ENCODE measurements at regions not wholly inside any gene's neighbourhood (a gene's known extent, or its start where the extent isn't known, plus 50 kb on each side); places are given as distances from the start of the nearest gene placed in this dataset.

DNA sequence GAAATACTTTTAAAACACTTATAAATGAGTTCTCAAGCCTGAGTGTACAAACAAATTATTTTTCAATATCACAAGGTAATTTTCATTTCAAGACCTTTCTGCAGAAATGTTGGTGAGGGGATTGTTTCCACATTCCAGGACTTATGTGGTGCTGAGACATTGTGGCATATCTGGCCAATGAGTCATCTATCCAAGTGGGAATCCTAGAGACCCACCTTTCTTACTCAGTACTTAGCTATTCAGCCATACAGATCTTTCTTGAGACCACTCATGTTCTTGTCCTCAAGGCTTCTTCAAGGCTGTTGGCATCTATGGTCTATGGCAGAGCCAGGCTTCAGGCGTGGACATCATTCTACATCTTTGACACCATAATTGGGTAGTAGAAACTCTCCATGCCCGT is 225.4 kb downstream of the DKK1 start:
- no peaks in the 10 kb centered on the region for H3K27me3 ChIP-seq (ENCODE audit: control insufficient read depth, insufficient read depth, low read length)
- H3K27ac ChIP-seq (ENCODE audit: low read length) = no peak overlapping the region
- H3K4me3 ChIP-seq (ENCODE audit: low read length) = no peak overlapping the region
- DNase-seq = no peak
- WGBS (ENCODE audit: insufficient coverage, low lambda C conversion rate) = no CpG with 5 or more reads among the region's 2 CpGs
- no peaks in the 10 kb centered on the region for H3K9me3 ChIP-seq (ENCODE audit: control insufficient read depth, low read depth, low read length)
- H3K36me3 ChIP-seq (ENCODE audit: control insufficient read depth, insufficient read depth, low read length) = no peaks in the 10 kb centered on the region
- H3K4me1 ChIP-seq (ENCODE audit: control insufficient read depth, insufficient read depth, low read length) = no peaks in the 10 kb centered on the region

DNA sequence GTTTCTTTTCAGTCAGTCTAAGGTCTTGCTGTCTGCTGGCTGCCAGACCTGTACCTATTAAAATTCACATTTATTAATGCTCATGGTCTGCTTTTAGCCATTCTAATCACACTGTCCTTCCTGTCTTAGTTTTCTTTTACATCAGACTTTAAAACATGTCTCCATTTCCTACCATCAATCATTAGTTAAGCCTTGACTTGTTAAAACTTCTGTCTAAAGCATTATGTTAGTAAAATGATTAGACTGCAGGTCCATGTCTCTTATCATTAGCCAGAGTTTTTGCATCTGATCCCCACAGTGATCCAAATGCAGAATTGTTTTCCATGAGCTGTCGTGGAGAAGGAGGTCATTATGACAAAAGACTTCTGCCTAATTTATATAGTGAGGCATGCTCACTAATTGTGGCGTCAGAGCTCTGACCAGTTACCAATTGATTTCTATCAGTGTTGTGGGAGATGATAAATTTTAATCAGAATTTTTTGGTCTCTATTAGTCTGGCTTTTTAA is 226.5 kb downstream of the DKK1 start:
- no peak overlapping the region for H3K27ac ChIP-seq (ENCODE audit: low read length)

DNA sequence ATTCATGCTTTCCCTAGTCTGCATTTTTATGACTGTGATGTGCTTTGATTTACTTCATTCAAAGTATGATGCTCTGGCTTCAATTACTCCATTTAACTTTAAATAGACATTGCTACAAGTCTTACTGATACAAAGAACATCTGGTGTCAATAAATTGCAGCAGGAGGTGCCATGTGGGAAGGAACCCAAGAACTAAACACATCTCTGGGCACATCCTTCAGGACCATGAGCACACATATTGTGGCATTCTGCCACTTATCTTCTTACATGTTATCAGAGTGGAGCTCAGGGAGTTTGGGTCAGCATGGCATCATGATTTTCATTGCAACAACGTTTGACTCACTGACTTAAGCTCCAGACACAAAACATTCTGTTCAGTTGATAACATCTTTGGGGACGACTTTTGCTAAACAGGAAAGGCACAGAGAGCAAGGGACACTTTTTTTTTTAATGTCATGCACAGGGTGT is 227.0 kb downstream of the DKK1 start:
- Histone ChIP-seq H3K27me3 (ENCODE audit: control insufficient read depth, insufficient read depth, low read length) (no peaks in the 10 kb centered on the region), H3K4me1 (ENCODE audit: control insufficient read depth, insufficient read depth, low read length) (no peaks in the 10 kb centered on the region), H3K9me3 (ENCODE audit: control insufficient read depth, low read depth, low read length) (no peaks in the 10 kb centered on the region), H3K36me3 (ENCODE audit: control insufficient read depth, insufficient read depth, low read length) (no peaks in the 10 kb centered on the region), H3K27ac (ENCODE audit: low read length) (no peak overlapping the region), H3K4me3 (ENCODE audit: low read length) (no peak overlapping the region)
- no peak for DNase-seq
- WGBS (ENCODE audit: insufficient coverage, low lambda C conversion rate) = no CpG with 5 or more reads among the region's 2 CpGs

More for the DNA sequence above, 226.5 kb downstream of the DKK1 start:
- no peaks in the 10 kb centered on the region for H3K36me3 ChIP-seq (ENCODE audit: control insufficient read depth, insufficient read depth, low read length)
- H3K4me3 ChIP-seq (ENCODE audit: low read length) = no peak overlapping the region
- no peak for DNase-seq
- H3K4me1 ChIP-seq (ENCODE audit: control insufficient read depth, insufficient read depth, low read length) = no peaks in the 10 kb centered on the region
- H3K27me3 ChIP-seq (ENCODE audit: control insufficient read depth, insufficient read depth, low read length) = no peaks in the 10 kb centered on the region
- no peaks in the 10 kb centered on the region for H3K9me3 ChIP-seq (ENCODE audit: control insufficient read depth, low read depth, low read length)
- no CpG with 5 or more reads among the region's 2 CpGs for WGBS (ENCODE audit: insufficient coverage, low lambda C conversion rate)

DNA sequence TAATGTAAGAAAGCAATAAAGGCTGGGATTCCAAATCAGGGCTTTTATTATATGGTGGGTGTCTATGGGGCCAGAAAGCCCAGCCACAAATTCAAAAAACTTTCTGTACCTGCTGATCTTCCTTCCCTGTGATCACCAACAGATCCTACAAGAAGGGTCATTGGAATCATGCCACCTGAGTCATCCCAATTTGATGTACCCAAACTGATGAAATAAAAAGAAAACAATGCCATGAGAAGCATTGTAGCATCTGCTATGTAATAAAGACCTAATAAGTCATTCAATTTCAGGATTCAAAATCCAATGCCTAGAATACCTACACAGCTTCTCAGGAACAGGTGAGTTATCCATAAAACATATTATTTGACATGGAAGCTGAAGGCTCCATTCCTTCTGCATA is 228.8 kb downstream of the DKK1 start:
- H3K4me3 ChIP-seq (ENCODE audit: low read length) = no peak overlapping the region
- H3K27ac ChIP-seq (ENCODE audit: low read length) = no peak overlapping the region
- no peaks in the 10 kb centered on the region for H3K4me1 ChIP-seq (ENCODE audit: control insufficient read depth, insufficient read depth, low read length)
- no peaks in the 10 kb centered on the region for H3K36me3 ChIP-seq (ENCODE audit: control insufficient read depth, insufficient read depth, low read length)
- no peak for DNase-seq
- no peaks in the 10 kb centered on the region for H3K9me3 ChIP-seq (ENCODE audit: control insufficient read depth, low read depth, low read length)
- H3K27me3 ChIP-seq (ENCODE audit: control insufficient read depth, insufficient read depth, low read length) = no peaks in the 10 kb centered on the region

DNA sequence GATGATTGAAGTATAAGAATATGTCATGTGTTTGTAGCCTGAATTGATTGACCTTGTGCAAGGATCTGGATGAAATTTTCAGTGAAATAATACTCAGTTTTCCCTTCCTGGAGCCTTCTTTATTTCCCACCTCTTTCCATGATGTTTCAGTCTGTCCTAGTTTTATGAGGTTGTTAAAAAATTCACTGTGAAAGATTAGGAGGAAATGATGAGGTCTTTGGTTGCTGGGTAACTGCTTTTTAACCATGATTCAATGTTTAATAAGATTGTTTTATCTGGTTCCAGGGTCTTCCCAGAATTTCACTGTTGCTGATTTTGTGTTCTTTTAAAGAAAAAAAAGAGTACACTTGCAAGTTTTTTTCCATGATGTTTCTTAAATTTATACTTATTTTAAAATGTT is 221.5 kb downstream of the MBL2 start:
- no peak overlapping the region for H3K27ac ChIP-seq (ENCODE audit: low read length)
- no peaks in the 10 kb centered on the region for H3K27me3 ChIP-seq (ENCODE audit: control insufficient read depth, insufficient read depth, low read length)
- no peaks in the 10 kb centered on the region for H3K4me1 ChIP-seq (ENCODE audit: control insufficient read depth, insufficient read depth, low read length)
- H3K4me3 ChIP-seq (ENCODE audit: low read length) = no peak overlapping the region
- H3K9me3 ChIP-seq (ENCODE audit: control insufficient read depth, low read depth, low read length) = no peaks in the 10 kb centered on the region
- DNase-seq = no peak
- no peaks in the 10 kb centered on the region for H3K36me3 ChIP-seq (ENCODE audit: control insufficient read depth, insufficient read depth, low read length)

DNA sequence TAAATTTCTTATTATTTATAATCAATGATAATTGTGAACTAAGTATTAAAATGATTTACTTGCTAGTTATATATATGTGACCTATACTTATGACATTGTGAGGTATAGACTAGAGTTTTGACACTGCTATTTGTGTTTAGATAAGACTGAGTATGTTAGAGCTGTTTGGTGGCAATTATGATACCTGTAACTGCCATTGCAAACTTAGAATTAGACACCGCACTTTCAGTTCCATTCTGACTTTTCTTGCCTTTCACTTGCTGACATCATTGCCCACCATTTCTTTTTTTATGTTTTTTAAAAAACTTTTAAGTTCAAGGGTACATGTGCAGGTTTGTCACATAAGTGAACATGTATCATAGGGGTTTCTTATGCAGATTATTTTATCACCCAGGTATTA is 214.5 kb downstream of the MBL2 start:
- Histone ChIP-seq H3K36me3 (ENCODE audit: control insufficient read depth, insufficient read depth, low read length) (no peaks in the 10 kb centered on the region), H3K27me3 (ENCODE audit: control insufficient read depth, insufficient read depth, low read length) (no peaks in the 10 kb centered on the region), H3K27ac (ENCODE audit: low read length) (no peak overlapping the region), H3K9me3 (ENCODE audit: control insufficient read depth, low read depth, low read length) (no peaks in the 10 kb centered on the region), H3K4me3 (ENCODE audit: low read length) (no peak overlapping the region), H3K4me1 (ENCODE audit: control insufficient read depth, insufficient read depth, low read length) (no peaks in the 10 kb centered on the region)
- WGBS (ENCODE audit: insufficient coverage, low lambda C conversion rate) = 100% methylated on average over 1 of the region's 1 CpG
- DNase-seq = no peak

DNA sequence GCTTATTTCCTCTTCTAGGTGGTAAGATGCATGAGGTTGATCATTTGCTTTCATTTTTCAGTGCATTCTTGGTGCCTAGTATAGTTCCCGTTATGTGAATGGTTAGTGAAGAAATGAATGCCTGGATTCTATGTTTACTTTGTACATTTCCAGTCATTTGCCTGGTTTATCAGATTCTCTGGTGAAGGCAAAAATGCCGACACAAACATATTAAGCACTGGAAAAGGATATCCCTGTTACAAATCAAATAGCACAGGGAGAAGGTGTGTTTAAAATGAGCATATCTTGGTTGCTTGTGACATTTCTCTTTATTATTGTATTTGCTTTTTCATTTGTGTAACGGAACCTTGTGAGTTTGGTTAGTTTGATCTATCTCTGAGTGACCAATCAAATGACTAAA is 211.3 kb downstream of the MBL2 start:
- Histone ChIP-seq H3K4me3 (ENCODE audit: low read length) (no peak overlapping the region), H3K4me1 (ENCODE audit: control insufficient read depth, insufficient read depth, low read length) (no peaks in the 10 kb centered on the region), H3K36me3 (ENCODE audit: control insufficient read depth, insufficient read depth, low read length) (no peaks in the 10 kb centered on the region), H3K27me3 (ENCODE audit: control insufficient read depth, insufficient read depth, low read length) (no peaks in the 10 kb centered on the region), H3K27ac (ENCODE audit: low read length) (no peak overlapping the region), H3K9me3 (ENCODE audit: control insufficient read depth, low read depth, low read length) (no peaks in the 10 kb centered on the region)
- no CpG with 5 or more reads among the region's 3 CpGs for WGBS (ENCODE audit: insufficient coverage, low lambda C conversion rate)
- no peak for DNase-seq

DNA sequence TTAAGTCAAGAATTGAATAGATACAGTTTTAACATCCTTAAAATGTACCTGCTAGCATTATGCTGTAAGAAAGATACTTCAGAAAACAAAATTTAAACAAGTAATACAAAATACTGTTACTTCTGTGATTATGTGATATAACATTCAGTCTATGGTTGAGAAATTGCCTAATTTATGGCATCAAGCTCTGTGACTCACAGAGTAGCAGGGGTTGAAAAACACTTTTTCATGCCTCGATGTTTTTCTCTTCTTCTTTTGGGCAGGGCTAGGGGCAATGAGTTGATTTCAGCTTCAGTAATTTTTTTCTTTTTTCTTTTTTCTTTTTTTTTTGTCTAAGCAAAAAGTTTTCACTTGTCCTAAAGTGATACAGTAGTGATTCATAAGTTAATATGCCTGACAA is 209.2 kb downstream of the MBL2 start:
- no peak overlapping the region for H3K4me3 ChIP-seq (ENCODE audit: low read length)
- H3K9me3 ChIP-seq (ENCODE audit: control insufficient read depth, low read depth, low read length) = no peaks in the 10 kb centered on the region
- H3K27me3 ChIP-seq (ENCODE audit: control insufficient read depth, insufficient read depth, low read length) = no peaks in the 10 kb centered on the region
- no peak for DNase-seq
- WGBS (ENCODE audit: insufficient coverage, low lambda C conversion rate) = 89% methylated on average over 1 of the region's 1 CpG
- H3K36me3 ChIP-seq (ENCODE audit: control insufficient read depth, insufficient read depth, low read length) = no peaks in the 10 kb centered on the region
- H3K27ac ChIP-seq (ENCODE audit: low read length) = no peak overlapping the region
- H3K4me1 ChIP-seq (ENCODE audit: control insufficient read depth, insufficient read depth, low read length) = no peaks in the 10 kb centered on the region

DNA sequence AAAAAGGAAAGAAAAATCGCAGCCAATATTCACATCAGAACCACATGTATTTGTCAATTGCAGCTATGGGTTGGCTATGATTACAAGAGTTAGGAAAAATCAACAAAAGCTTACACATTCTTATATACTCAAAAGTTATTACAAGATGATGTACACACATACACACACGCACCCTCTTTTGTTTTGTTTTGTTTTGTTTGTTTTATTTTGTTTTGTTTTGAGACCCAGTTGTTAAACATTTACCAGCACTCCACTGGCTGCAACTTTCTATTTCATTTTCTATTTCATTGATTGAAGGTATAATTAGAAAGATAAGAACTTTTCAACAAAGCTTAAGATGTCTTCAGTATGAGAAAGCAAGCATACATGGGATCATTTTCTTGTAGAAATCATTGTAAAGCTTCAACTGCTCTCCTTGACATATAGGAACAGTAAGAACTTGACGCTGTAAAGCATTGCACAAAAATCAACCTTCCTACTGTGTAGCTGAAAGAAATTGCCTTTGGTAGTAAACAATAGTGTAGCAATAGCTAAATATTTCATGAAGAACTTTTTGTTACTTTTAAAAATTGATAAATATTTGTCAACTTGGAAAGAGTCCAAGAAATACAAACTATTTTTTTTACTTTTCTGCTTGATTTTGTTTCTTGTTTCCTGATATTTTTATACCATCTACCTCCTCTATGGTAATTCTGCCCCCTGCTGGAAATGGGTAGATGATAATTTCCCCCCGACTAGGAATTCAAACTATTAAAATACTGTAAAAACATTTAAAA is 205.9 kb downstream of the MBL2 start:
- 55% methylated on average over 2 of the region's 4 CpGs for WGBS (ENCODE audit: insufficient coverage, low lambda C conversion rate)
- Histone ChIP-seq H3K9me3 (ENCODE audit: control insufficient read depth, low read depth, low read length) (no peaks in the 10 kb centered on the region), H3K36me3 (ENCODE audit: control insufficient read depth, insufficient read depth, low read length) (no peaks in the 10 kb centered on the region), H3K4me1 (ENCODE audit: control insufficient read depth, insufficient read depth, low read length) (no peaks in the 10 kb centered on the region), H3K27me3 (ENCODE audit: control insufficient read depth, insufficient read depth, low read length) (no peaks in the 10 kb centered on the region), H3K4me3 (ENCODE audit: low read length) (no peak overlapping the region), H3K27ac (ENCODE audit: low read length) (no peak overlapping the region)
- DNase-seq = no peak

DNA sequence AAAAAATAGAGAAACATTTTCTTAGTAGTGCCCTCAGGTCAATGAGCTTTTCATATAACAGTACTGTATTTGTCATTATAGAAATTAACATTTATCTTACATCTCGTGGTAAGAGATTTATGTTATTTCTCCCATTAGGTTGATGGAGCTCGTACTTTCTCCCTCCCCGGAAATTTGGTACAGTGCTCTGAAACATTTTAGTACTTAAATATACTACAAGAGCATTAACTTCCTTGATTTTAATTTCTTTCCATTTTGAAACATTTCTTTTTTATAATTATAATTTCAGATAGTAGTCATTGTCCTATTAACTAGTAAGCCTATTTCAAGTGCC is 205.4 kb downstream of the MBL2 start:
- no peak for DNase-seq
- Histone ChIP-seq H3K4me3 (ENCODE audit: low read length) (no peak overlapping the region), H3K4me1 (ENCODE audit: control insufficient read depth, insufficient read depth, low read length) (no peaks in the 10 kb centered on the region), H3K27ac (ENCODE audit: low read length) (no peak overlapping the region), H3K9me3 (ENCODE audit: control insufficient read depth, low read depth, low read length) (no peaks in the 10 kb centered on the region), H3K36me3 (ENCODE audit: control insufficient read depth, insufficient read depth, low read length) (no peaks in the 10 kb centered on the region), H3K27me3 (ENCODE audit: control insufficient read depth, insufficient read depth, low read length) (no peaks in the 10 kb centered on the region)
- no CpG with 5 or more reads among the region's 3 CpGs for WGBS (ENCODE audit: insufficient coverage, low lambda C conversion rate)

DNA sequence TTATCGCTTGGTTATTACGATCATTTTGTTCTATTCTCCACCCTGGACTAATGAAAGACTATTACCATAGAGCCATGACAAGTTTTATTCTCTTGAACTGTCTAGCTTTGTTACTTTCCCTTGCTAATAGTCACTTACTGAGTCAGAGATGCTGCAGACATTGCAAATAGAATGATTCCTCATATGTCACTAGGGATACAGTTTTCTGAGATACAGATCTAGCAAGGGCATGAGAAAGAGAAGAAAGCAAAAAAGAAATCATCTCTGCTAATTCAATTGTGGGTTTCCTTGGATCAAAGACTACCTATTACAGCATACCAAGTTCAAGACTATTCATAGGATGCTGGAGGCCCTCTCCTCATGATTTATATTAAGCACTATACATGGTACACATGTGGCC is 204.3 kb downstream of the MBL2 start:
- WGBS (ENCODE audit: insufficient coverage, low lambda C conversion rate) = 100% methylated on average over 2 of the region's 2 CpGs
- Histone ChIP-seq H3K27ac (ENCODE audit: low read length) (no peak overlapping the region), H3K9me3 (ENCODE audit: control insufficient read depth, low read depth, low read length) (no peaks in the 10 kb centered on the region), H3K4me1 (ENCODE audit: control insufficient read depth, insufficient read depth, low read length) (no peaks in the 10 kb centered on the region), H3K36me3 (ENCODE audit: control insufficient read depth, insufficient read depth, low read length) (no peaks in the 10 kb centered on the region), H3K4me3 (ENCODE audit: low read length) (no peak overlapping the region), H3K27me3 (ENCODE audit: control insufficient read depth, insufficient read depth, low read length) (no peaks in the 10 kb centered on the region)
- DNase-seq = no peak

Data from large intestine (tissue), 3 donors.